ENCODE measurements at regions not wholly inside any gene's neighbourhood (a gene's known extent, or its start where the extent isn't known, plus 50 kb on each side); places are given as distances from the start of the nearest gene placed in this dataset.
"Not testable (repeated sequence)": the region's sequence is repeated elsewhere in the genome, so short reads cannot be mapped to it uniquely, and the experiment has no call there.

GRCh38 chr12:67085699-67086098 lies 183.5 kb upstream of the CAND1 start:
- Histone ChIP-seq H3K27ac (no peak overlapping the region), H3K36me3 (no peaks in the 10 kb centered on the region), H3K4me1 (ENCODE audit: control insufficient read depth in 1 of 2, insufficient read depth in 1 of 2, low read depth in 1 of 2, low read length in 1 of 2) (no peaks in the 10 kb centered on the region), H3K9me3 (no peaks in the 10 kb centered on the region), H3K27me3 (peaks cover 27% of the 10 kb centered on the region), H3K4me3 (ENCODE audit: low read depth in 1 of 2, low read length in 1 of 2) (no peak overlapping the region)
- TF ChIP-seq CTCF (IDR thresholded peaks at IDR 0.05), result no peak

- no peak for TF ChIP-seq CTCF (IDR thresholded peaks at IDR 0.05)
- Histone ChIP-seq H3K27me3 (peaks cover 22% of the 10 kb centered on the region), H3K9me3 (no peaks in the 10 kb centered on the region), H3K36me3 (no peaks in the 10 kb centered on the region), H3K4me3 (ENCODE audit: low read depth in 1 of 2, low read length in 1 of 2) (no peak overlapping the region), H3K4me1 (ENCODE audit: control insufficient read depth in 1 of 2, insufficient read depth in 1 of 2, low read depth in 1 of 2, low read length in 1 of 2) (no peaks in the 10 kb centered on the region), H3K27ac (no peak overlapping the region)
Measured at GRCh38 chr12:67086116-67086515, 183.0 kb upstream of the CAND1 start.

GRCh38 chr12:67088401-67089118 lies 180.6 kb upstream of the CAND1 start:
- Histone ChIP-seq H3K4me1 (ENCODE audit: control insufficient read depth in 1 of 2, insufficient read depth in 1 of 2, low read depth in 1 of 2, low read length in 1 of 2) (no peaks in the 10 kb centered on the region), H3K27me3 (peaks cover 9% of the 10 kb centered on the region), H3K27ac (no peak overlapping the region), H3K4me3 (ENCODE audit: low read depth in 1 of 2, low read length in 1 of 2) (no peak overlapping the region), H3K36me3 (no peaks in the 10 kb centered on the region), H3K9me3 (no peaks in the 10 kb centered on the region)
- no peak for TF ChIP-seq CTCF (IDR thresholded peaks at IDR 0.05)

GRCh38 chr12:67091204-67091603 lies 178.0 kb upstream of the CAND1 start:
- no peak overlapping the region for H3K27ac ChIP-seq
- no peaks in the 10 kb centered on the region for H3K9me3 ChIP-seq
- no peaks in the 10 kb centered on the region for H3K36me3 ChIP-seq
- no peaks in the 10 kb centered on the region for H3K4me1 ChIP-seq (ENCODE audit: control insufficient read depth in 1 of 2, insufficient read depth in 1 of 2, low read depth in 1 of 2, low read length in 1 of 2)
- no peak overlapping the region for H3K4me3 ChIP-seq (ENCODE audit: low read depth in 1 of 2, low read length in 1 of 2)
- TF ChIP-seq CTCF (IDR thresholded peaks at IDR 0.05), result no peak
- H3K27me3 ChIP-seq, result peaks cover 7% of the 10 kb centered on the region

GRCh38 chr12:67091678-67092077 lies 177.5 kb upstream of the CAND1 start:
- peaks cover 7% of the 10 kb centered on the region for H3K27me3 ChIP-seq

GRCh38 chr12:67092934-67093333 lies 176.2 kb upstream of the CAND1 start:
- H3K27ac ChIP-seq, result not testable (repeated sequence)

More at GRCh38 chr12:67091678-67092077, 177.5 kb upstream of the CAND1 start:
- no peak overlapping the region for H3K4me3 ChIP-seq (ENCODE audit: low read depth in 1 of 2, low read length in 1 of 2)
- no peak for TF ChIP-seq CTCF (IDR thresholded peaks at IDR 0.05)
- no peaks in the 10 kb centered on the region for H3K36me3 ChIP-seq
- H3K9me3 ChIP-seq, result no peaks in the 10 kb centered on the region
- H3K27ac ChIP-seq, result no peak overlapping the region
- H3K4me1 ChIP-seq (ENCODE audit: control insufficient read depth in 1 of 2, insufficient read depth in 1 of 2, low read depth in 1 of 2, low read length in 1 of 2), result no peaks in the 10 kb centered on the region

More at GRCh38 chr12:67092934-67093333, 176.2 kb upstream of the CAND1 start:
- H3K36me3 ChIP-seq; H3K9me3 ChIP-seq; H3K4me3 ChIP-seq (ENCODE audit: low read depth in 1 of 2, low read length in 1 of 2); H3K27me3 ChIP-seq; H3K4me1 ChIP-seq (ENCODE audit: control insufficient read depth in 1 of 2, insufficient read depth in 1 of 2, low read depth in 1 of 2, low read length in 1 of 2): not testable (repeated sequence)
